GM19397 (cell line): ENCODE measurements at regions not wholly inside any gene's neighbourhood (a gene's known extent, or its start where the extent isn't known, plus 50 kb on each side); places are given as distances from the start of the nearest gene placed in this dataset.

Experiments used
- ATAC-seq: cut with Tn5 transposase; IDR thresholded peaks from one replicate; pipeline ENCODE4 v1.9.1; 2021; ENCODE audit warnings: mild to moderate bottlenecking, moderate library complexity; ENCODE audit not compliant: unreplicated experiment

GRCh38 chr6:126285871-126286365 lies 54.0 kb upstream of the CENPW start:
- ATAC-seq = no peak
